ENCODE measurements at regions not wholly inside any gene's neighbourhood (a gene's known extent, or its start where the extent isn't known, plus 50 kb on each side); places are given as distances from the start of the nearest gene placed in this dataset.

GRCh38 chr12:94025756-94026155, 122.6 kb upstream of the PLXNC1 start:
- Histone ChIP-seq H3K27ac (ENCODE audit: insufficient read length, low read depth, low read length) (no peak overlapping the region), H3K9me3 (ENCODE audit: control insufficient read depth, low read depth, low read length) (peaks cover 4% of the 10 kb centered on the region), H4K91ac (ENCODE audit: insufficient read length, low read depth, low read length) (no peak overlapping the region), H4K8ac (replicated peaks; ENCODE audit: insufficient read length, low read depth, low read length) (no peak overlapping the region), H3T11ph (ENCODE audit: low read length) (no peak overlapping the region), H3K4ac (ENCODE audit: low read depth, low read length) (no peak overlapping the region), H2BK12ac (ENCODE audit: insufficient read length, low read depth, low read length) (no peak overlapping the region), H2AK5ac (ENCODE audit: insufficient read length, low read length) (no peak overlapping the region), H3K23me2 (ENCODE audit: insufficient read length, low read depth, low read length, poor library complexity, severe bottlenecking) (no peaks in the 10 kb centered on the region), H3K79me1 (ENCODE audit: insufficient read depth, low read depth, low read length, poor library complexity, severe bottlenecking) (no peaks in the 10 kb centered on the region), H4K5ac (ENCODE audit: insufficient read length, low read depth, low read length) (no peak overlapping the region), H3K14ac (ENCODE audit: insufficient read depth, low read length) (no peak overlapping the region), H3K27me3 (ENCODE audit: insufficient read depth, low read length) (no peaks in the 10 kb centered on the region), H2AFZ (ENCODE audit: low read length) (no peak overlapping the region), H3K4me2 (ENCODE audit: insufficient read depth, insufficient read length, low read length) (no peak overlapping the region), H2BK15ac (ENCODE audit: low read depth, low read length) (no peak overlapping the region), H3K79me2 (ENCODE audit: insufficient read depth, low read length) (no peaks in the 10 kb centered on the region), H2BK120ac (ENCODE audit: low read depth, low read length, poor library complexity, severe bottlenecking) (no peak overlapping the region), H3K9ac (ENCODE audit: extremely low read depth, insufficient read length, low read length) (no peak overlapping the region), H4K20me1 (ENCODE audit: control insufficient read depth, insufficient read depth, insufficient read length) (no peaks in the 10 kb centered on the region), H3K23ac (ENCODE audit: insufficient read length, low read depth, low read length) (no peak overlapping the region), H3K56ac (ENCODE audit: insufficient read length, low read depth, low read length) (no peak overlapping the region), H2BK5ac (ENCODE audit: insufficient read length, low read length) (no peak overlapping the region), H3K4me1 (ENCODE audit: insufficient read depth, low read length) (no peaks in the 10 kb centered on the region; the same call in 1 of the 2 replicates), H2BK20ac (ENCODE audit: low read depth, low read length, poor library complexity, severe bottlenecking) (no peak overlapping the region), H3K18ac (ENCODE audit: insufficient read length, low read depth, low read length) (no peak overlapping the region)
- Mint-ChIP-seq H3K4me3 (no peak overlapping the region), H3K27ac (peak overlapping the region in 1 of 3 experiments; percentile 68; a peak in 1 of 7 replicates), H3K9me3 (peaks cover 22 to 24% of the 10 kb centered on the region in 2 experiments), H3K27me3 (ENCODE audit: low read depth) (peaks cover 1% of the 10 kb centered on the region), H3K36me3 (ENCODE audit: insufficient read depth in 1 of 3, low read depth in 3 of 3) (peaks cover 5 to 21% (median 7%) of the 10 kb centered on the region in 3 experiments), H3K4me1 (peaks cover 5 to 11% of the 10 kb centered on the region in 2 experiments; a peak in 2 of 4 replicates)
- no peak for TF ChIP-seq CTCF (conservative IDR thresholded peaks at IDR 0.05)
- WGBS (ENCODE audit: extremely low coverage, insufficient read length, low lambda C conversion rate) = no CpG with 5 or more reads among the region's 1 CpG
- DNase-seq = no peak

Data from H9 (cell line).